GM12892 (cell line): ENCODE measurements at regions not wholly inside any gene's neighbourhood (a gene's known extent, or its start where the extent isn't known, plus 50 kb on each side); places are given as distances from the start of the nearest gene placed in this dataset.
"Not testable (repeated sequence)": the region's sequence is repeated elsewhere in the genome, so short reads cannot be mapped to it uniquely, and the experiment has no call there.

Experiments used
- POLR2A ChIP-seq: IDR thresholded peaks from 2 replicates; pipeline ENCODE4 v1.6.1; 2011; ENCODE audit warnings: low read depth, low read length, control low read depth
- POLR2AphosphoS5 ChIP-seq: IDR thresholded peaks from 2 replicates; pipeline ENCODE4 v1.6.1; 2011; ENCODE audit warnings: low read depth, low read length, control low read depth

DNA sequence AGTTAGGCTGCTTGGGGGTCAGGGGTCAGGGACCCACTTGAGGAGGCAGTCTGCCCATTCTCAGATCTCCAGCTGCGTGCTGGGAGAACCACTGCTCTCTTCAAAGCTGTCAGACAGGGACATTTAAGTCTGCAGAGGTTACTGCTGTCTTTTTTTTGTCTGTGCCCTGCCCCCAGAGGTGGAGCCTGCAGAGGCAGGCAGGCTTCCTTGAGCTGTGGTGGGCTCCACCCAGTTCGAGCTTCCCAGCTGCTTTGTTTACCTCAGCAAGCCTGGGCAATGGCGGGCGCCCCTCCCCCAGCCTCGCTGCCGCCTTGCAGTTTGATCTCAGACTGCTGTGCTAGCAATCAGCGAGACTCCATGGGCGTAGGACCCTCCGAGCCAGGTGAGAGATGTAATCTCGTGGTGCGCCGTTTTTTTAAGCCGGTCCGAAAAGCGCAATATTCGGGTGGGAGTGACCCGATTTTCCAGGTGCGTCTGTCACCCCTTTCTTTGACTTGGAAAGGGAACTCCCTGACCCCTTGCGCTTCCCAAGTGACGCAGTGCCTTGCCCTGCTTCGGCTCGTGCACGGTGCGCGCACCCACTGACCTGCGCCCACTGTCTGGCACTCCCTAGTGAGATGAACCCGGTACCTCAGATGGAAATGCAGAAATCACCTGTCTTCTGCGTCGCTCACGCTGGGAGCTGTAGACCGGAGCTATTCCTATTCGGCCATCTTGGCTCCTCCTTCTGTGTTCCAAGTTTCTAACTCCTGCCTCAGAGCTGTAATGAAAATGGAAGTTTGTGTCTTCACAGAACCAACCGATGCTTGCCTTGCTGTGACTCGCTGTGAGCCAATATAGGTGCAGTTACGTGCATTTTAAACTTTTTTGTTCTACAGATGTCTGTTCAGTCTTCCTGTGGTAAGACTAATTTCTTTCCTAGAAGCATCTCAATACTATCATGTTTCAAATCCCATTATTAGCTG is 156.8 kb upstream of the RPS23 start:
- TF ChIP-seq POLR2A, POLR2AphosphoS5: not testable (repeated sequence)
